H1 (cell line): ENCODE measurements at regions not wholly inside any gene's neighbourhood (a gene's known extent, or its start where the extent isn't known, plus 50 kb on each side); places are given as distances from the start of the nearest gene placed in this dataset.

Source experiments
- CTCF ChIA-PET: fragments of 300-600 bp; sonication (Branson Sonifier 250); formaldehyde crosslinking; loops from one replicate; lab custom pipeline; 2021; ENCODE audit not compliant: partially characterized antibody; lab: Charles Lee
- POLR2A ChIA-PET: fragments of 300-600 bp; sonication (Branson Sonifier 250); formaldehyde crosslinking; loops from one replicate; lab custom pipeline; 2021; ENCODE audit warnings: inconsistent platforms; ENCODE audit not compliant: partially characterized antibody; lab: Charles Lee
- DNase-seq, 2 experiments: peaks; one replicate each; pipeline versions ENCODE4 v3.0.0 to v3.0.0-alpha.2; 2010 to 2022; ENCODE audit warnings: low spot score in 2 of 2, low read depth in 1 of 2, mixed read lengths in 1 of 2
- FAIRE-seq: peaks from 2 replicates; lab custom pipeline; 2011; peaks lifted over from hg19 to GRCh38; lab: Jason Lieb, UNC
- H2AFZ ChIP-seq: 2 replicates; pipeline ENCODE4 v1.8.1; 2012; ENCODE audit warnings: low read length, inconsistent platforms
- H2AK5ac ChIP-seq: 2 replicates; pipeline ENCODE4 v1.6.1; 2013; ENCODE audit warnings: low read depth, low read length
- H2BK120ac ChIP-seq: replicated peaks from 2 replicates; pipeline ENCODE3; 2013; ENCODE audit warnings: low read depth, low read length, inconsistent platforms
- H2BK12ac ChIP-seq: 2 replicates; pipeline ENCODE4 v1.6.1; 2013; ENCODE audit warnings: low read depth, low read length
- H2BK15ac ChIP-seq: 2 replicates; pipeline ENCODE4 v1.6.1; 2013; ENCODE audit warnings: low read length
- H2BK20ac ChIP-seq: 2 replicates; pipeline ENCODE4 v1.6.1; 2013; ENCODE audit warnings: low read length
- H2BK5ac ChIP-seq: 2 replicates; pipeline ENCODE4 v1.6.1; 2013; ENCODE audit warnings: low read depth, low read length
- H3K14ac ChIP-seq: 2 replicates; pipeline ENCODE4 v1.6.1; 2013; ENCODE audit warnings: inconsistent platforms; ENCODE audit not compliant: insufficient read length
- H3K18ac ChIP-seq: 2 replicates; pipeline ENCODE4 v1.6.1; 2013; ENCODE audit warnings: low read length; ENCODE audit errors: extremely low read depth
- H3K23ac ChIP-seq: 2 replicates; pipeline ENCODE4 v1.6.1; 2013; ENCODE audit warnings: inconsistent platforms; ENCODE audit not compliant: insufficient read length
- H3K23me2 ChIP-seq: 2 replicates; pipeline ENCODE4 v1.6.1; 2013; ENCODE audit warnings: low read depth, low read length
- H3K27ac ChIP-seq: 2 replicates; pipeline ENCODE4 v1.6.1; 2011; ENCODE audit warnings: low read depth, low read length, inconsistent platforms
- H3K27me3 ChIP-seq, 4 experiments: replicated peaks in 1 of 4; 1 replicate in 1 of 4; 2 replicates in 3 of 4; pipeline versions ENCODE4 v1.6.1 to v1.8.1; 2011 to 2013; ENCODE audit warnings: low read length in 3 of 4, mild to moderate bottlenecking in 3 of 4, inconsistent platforms in 2 of 4, mixed read lengths in 2 of 4, moderate library complexity in 1 of 4; ENCODE audit not compliant: control insufficient read depth in 3 of 4, insufficient read depth in 3 of 4; ENCODE audit errors: extremely low read depth in 1 of 4
- H3K36me3 ChIP-seq, 4 experiments: 2 replicates each; pipeline versions ENCODE4 v1.6.1 to v1.8.1; 2011 to 2013; ENCODE audit warnings: mild to moderate bottlenecking in 4 of 4, low read length in 3 of 4, moderate library complexity in 2 of 4, control low read depth in 1 of 4, inconsistent platforms in 1 of 4; ENCODE audit not compliant: insufficient read depth in 4 of 4, control insufficient read depth in 2 of 4
- H3K4ac ChIP-seq: replicated peaks from 2 replicates; pipeline ENCODE3; 2013; ENCODE audit warnings: low read length, low read depth, mixed read lengths, inconsistent platforms; ENCODE audit not compliant: insufficient read length
- H3K4me1 ChIP-seq, 4 experiments: replicated peaks in 1 of 4; 1 replicate in 1 of 4; 2 replicates in 3 of 4; pipeline versions ENCODE4 v1.6.1 to v1.8.1; 2011 to 2013; ENCODE audit warnings: low read length in 3 of 4, inconsistent platforms in 2 of 4, mixed read lengths in 1 of 4; ENCODE audit not compliant: insufficient read depth in 4 of 4, control insufficient read depth in 3 of 4
- H3K4me2 ChIP-seq, 2 experiments: 2 replicates each; pipeline versions ENCODE4 v1.6.1 to v1.8.1; 2011 to 2013; ENCODE audit warnings: low read depth in 2 of 2, low read length in 2 of 2, control low read depth in 1 of 2, inconsistent platforms in 1 of 2, mild to moderate bottlenecking in 1 of 2; ENCODE audit not compliant: insufficient read depth in 1 of 2
- H3K4me3 ChIP-seq, 4 experiments: fragments of 200-600, 300-600 bp in 1 of 4; sonication (generic), shearing (Covaris generic), sonication (Bioruptor Twin) in 1 of 4; 2 replicates each; pipeline versions ENCODE4 v1.5.1 to v1.8.1; 2011 to 2016; ENCODE audit warnings: low read length in 4 of 4, low read depth in 3 of 4, control low read depth in 2 of 4, inconsistent platforms in 2 of 4, mild to moderate bottlenecking in 2 of 4, mixed read lengths in 1 of 4, moderate library complexity in 1 of 4; ENCODE audit not compliant: insufficient read depth in 2 of 4; ENCODE audit errors: extremely low read depth in 1 of 4
- H3K56ac ChIP-seq: replicated peaks from 2 replicates; pipeline ENCODE3; 2013; ENCODE audit warnings: low read depth, mild to moderate bottlenecking, mixed read lengths, low read length, inconsistent platforms; ENCODE audit not compliant: insufficient read length
- H3K79me1 ChIP-seq: 2 replicates; pipeline ENCODE4 v1.6.1; 2013; ENCODE audit warnings: low read depth, low read length, control low read depth
- H3K79me2 ChIP-seq, 2 experiments: 2 replicates each; pipeline versions ENCODE4 v1.6.1 to v1.8.1; 2012 to 2013; ENCODE audit warnings: low read length in 2 of 2, mild to moderate bottlenecking in 2 of 2, inconsistent platforms in 1 of 2; ENCODE audit not compliant: insufficient read depth in 2 of 2, control insufficient read depth in 1 of 2
- H3K9ac ChIP-seq, 4 experiments: replicated peaks in 1 of 4; 1 replicate in 1 of 4; 2 replicates in 3 of 4; pipeline versions ENCODE4 v1.6.1 to v1.8.1; 2011 to 2013; ENCODE audit warnings: low read depth in 3 of 4, low read length in 3 of 4, control low read depth in 2 of 4, mild to moderate bottlenecking in 2 of 4, moderate library complexity in 2 of 4, inconsistent platforms in 1 of 4; ENCODE audit errors: extremely low read depth in 1 of 4
- H3K9me3 ChIP-seq, 2 experiments: 2 replicates each; pipeline versions ENCODE4 v1.6.1 to v1.8.1; 2012 to 2013; ENCODE audit warnings: mild to moderate bottlenecking in 2 of 2, moderate library complexity in 2 of 2, control low read depth in 1 of 2, inconsistent platforms in 1 of 2, low read depth in 1 of 2, low read length in 1 of 2, mixed read lengths in 1 of 2; ENCODE audit not compliant: insufficient read depth in 2 of 2
- H4K20me1 ChIP-seq, 2 experiments: replicated peaks in 1 of 2; 2 replicates each; pipeline versions ENCODE3 to v1.8.1; 2011 to 2013; ENCODE audit warnings: inconsistent platforms in 2 of 2, low read length in 2 of 2, mild to moderate bottlenecking in 1 of 2; ENCODE audit not compliant: insufficient read depth in 2 of 2, control insufficient read depth in 1 of 2
- H4K5ac ChIP-seq: 2 replicates; pipeline ENCODE4 v1.6.1; 2013; ENCODE audit warnings: low read length, low read depth, mixed read lengths, inconsistent platforms; ENCODE audit not compliant: insufficient read length
- H4K8ac ChIP-seq: 2 replicates; pipeline ENCODE4 v1.8.0; 2013; ENCODE audit warnings: mild to moderate bottlenecking, moderate library complexity, low read length, inconsistent platforms; ENCODE audit not compliant: insufficient read depth; ENCODE audit errors: extremely low read depth
- H4K91ac ChIP-seq: replicated peaks from 2 replicates; pipeline ENCODE3; 2013; ENCODE audit warnings: low read length, mixed read lengths, inconsistent platforms; ENCODE audit not compliant: insufficient read length
- BCL11A ChIP-seq, 2 experiments: IDR thresholded peaks; one replicate each; pipeline ENCODE4 v1.6.1; 2011; ENCODE audit warnings: low read depth in 2 of 2, low read length in 2 of 2, mild to moderate bottlenecking in 2 of 2
- BRCA1 ChIP-seq: IDR thresholded peaks from 2 replicates; pipeline ENCODE4 v1.6.1; 2012; ENCODE audit warnings: low read depth, low read length, improper control_type of control experiment
- CTBP2 ChIP-seq: IDR thresholded peaks from 2 replicates; pipeline ENCODE4 v1.7.0; 2011; ENCODE audit warnings: borderline replicate concordance, mild to moderate bottlenecking, moderate library complexity, mixed read lengths, low read length; ENCODE audit not compliant: insufficient read depth, insufficient read length
- EGR1 ChIP-seq: IDR thresholded peaks from 2 replicates; pipeline ENCODE4 v1.6.1; 2011; ENCODE audit warnings: low read depth, low read length, borderline replicate concordance
- EZH2 ChIP-seq: fragments of 200-600 bp; sonication (generic); IDR thresholded peaks from 2 replicates; pipeline ENCODE4 v1.7.1; 2012; ENCODE audit warnings: low read depth, mild to moderate bottlenecking, moderate library complexity, low read length, inconsistent platforms; ENCODE audit not compliant: severe bottlenecking
- FOSL1 ChIP-seq: IDR thresholded peaks from 2 replicates; pipeline ENCODE4 v1.6.1; 2011; ENCODE audit warnings: mild to moderate bottlenecking, low read depth, low read length, moderate library complexity; ENCODE audit not compliant: insufficient read depth
- HDAC6 ChIP-seq: IDR thresholded peaks from one replicate; pipeline ENCODE4 v1.7.1; 2012; ENCODE audit warnings: low read depth, mild to moderate bottlenecking, inconsistent platforms, low read length, moderate library complexity
- KDM5A ChIP-seq: fragments of 200-600 bp; IDR thresholded peaks from 2 replicates; pipeline ENCODE4 v1.7.1; 2012; ENCODE audit warnings: mild to moderate bottlenecking, low read length, inconsistent platforms, mixed read lengths
- NRF1 ChIP-seq: IDR thresholded peaks from 2 replicates; pipeline ENCODE4 v1.6.1; 2011; ENCODE audit warnings: mild to moderate bottlenecking, low read depth, low read length, improper control_type of control experiment
- RXRA ChIP-seq: IDR thresholded peaks from 2 replicates; pipeline ENCODE4 v1.6.1; 2011; ENCODE audit warnings: low read depth, mild to moderate bottlenecking, low read length, moderate library complexity; ENCODE audit not compliant: insufficient read depth
- SAP30 ChIP-seq: fragments of 300-600 bp; sonication (generic); IDR thresholded peaks from 2 replicates; pipeline ENCODE4 v1.7.1; 2012; ENCODE audit warnings: low read length, moderate library complexity, mild to moderate bottlenecking, inconsistent platforms; ENCODE audit not compliant: insufficient read depth, insufficient replicate concordance
- SP1 ChIP-seq: IDR thresholded peaks from 2 replicates; pipeline ENCODE4 v1.6.1; 2011; ENCODE audit warnings: low read depth, low read length
- TAF1 ChIP-seq: IDR thresholded peaks from 2 replicates; pipeline ENCODE4 v1.6.1; 2011; ENCODE audit warnings: mild to moderate bottlenecking, low read depth, low read length
- TBP ChIP-seq: IDR thresholded peaks from 2 replicates; pipeline ENCODE4 v1.6.1; 2011; ENCODE audit warnings: low read depth, low read length, improper control_type of control experiment
- WGBS, 2 experiments: shearing (Covaris generic) in 1 of 2; methylation state at CpG; one replicate each; pipeline versions ENCODE4 v1.1.6 to v1.1.7; 2013 to 2015; ENCODE audit warnings: low lambda C conversion rate in 2 of 2, mixed read lengths in 2 of 2, inconsistent platforms in 1 of 2, low coverage in 1 of 2, missing lambda C conversion rate in 1 of 2; ENCODE audit not compliant: insufficient replicate concordance in 2 of 2, insufficient coverage in 1 of 2, insufficient read length in 1 of 2; ENCODE audit errors: extremely low coverage in 1 of 2, missing lambda C conversion rate in 1 of 2; 5-methylcytosine and 5-hydroxymethylcytosine counted together

- POLR2A ChIA-PET, result no interaction called here
- 93% methylated on average over 4 of the region's 4 CpGs; no CpG with 5 or more reads in 1 of the 2 experiments for whole genome bisulfite sequencing, 2 experiments
- no peak overlapping the region for H2AFZ ChIP-seq
Measured at GRCh38 chr7:12761691-12762090, 74.3 kb downstream of the ARL4A start.

More at GRCh38 chr7:12761691-12762090, 74.3 kb downstream of the ARL4A start:
- no peak overlapping the region for H4K8ac ChIP-seq
- H3K23ac ChIP-seq, result no peak overlapping the region
- H2BK12ac ChIP-seq, result no peak overlapping the region
- H4K5ac ChIP-seq, result no peak overlapping the region
- peaks cover 3 to 9% of the 10 kb centered on the region in 2 experiments; a peak in 2 of 4 replicates for H3K9me3 ChIP-seq
- H2BK120ac ChIP-seq, result no peak overlapping the region
- H3K18ac ChIP-seq, result no peak overlapping the region
- CTCF ChIA-PET, result no interaction called here
- TF ChIP-seq TBP (no peak), SP1 (no peak), FOSL1 (no peak), RXRA (no peak), NRF1 (no peak), HDAC6 (no peak), KDM5A (no peak), BRCA1 (no peak), BCL11A (IDR thresholded peaks at IDR 0.05; ENCODE audit: low read depth in 2 of 2, low read length in 2 of 2) (no peak), SAP30 (no peak), TAF1 (no peak), EGR1 (no peak), CTBP2 (no peak), EZH2 (no peak)
- TF ChIP-seq, all 59 proteins: peak for 0
- no peak overlapping the region for H3K56ac ChIP-seq
- no peak overlapping the region for H4K91ac ChIP-seq
- H3K23me2 ChIP-seq, result peaks cover 2% of the 10 kb centered on the region; the same call in 1 of the 2 replicates
- no peak overlapping the region for H2AK5ac ChIP-seq
- DNase-seq, result no peak
- H4K20me1 ChIP-seq, result no peaks in the 10 kb centered on the region
- H3K4me2 ChIP-seq, result no peak overlapping the region
- no peak overlapping the region for H2BK20ac ChIP-seq
- no peak overlapping the region for H3K27ac ChIP-seq
- FAIRE-seq, result no peak
- no peaks in the 10 kb centered on the region for H3K27me3 ChIP-seq
- no peak overlapping the region for H3K9ac ChIP-seq
- no peak overlapping the region for H3K14ac ChIP-seq
- H2BK15ac ChIP-seq, result no peak overlapping the region
- H3K4me1 ChIP-seq, result no peaks in the 10 kb centered on the region
- H3K4me3 ChIP-seq, result no peak overlapping the region
- no peak overlapping the region for H2BK5ac ChIP-seq
- no peaks in the 10 kb centered on the region for H3K79me1 ChIP-seq
- H3K79me2 ChIP-seq, result no peaks in the 10 kb centered on the region
- no peak overlapping the region for H3K4ac ChIP-seq
- no peaks in the 10 kb centered on the region for H3K36me3 ChIP-seq
